Stimulated activated CD8-positive, alpha-beta memory T cell treated with anti-CD3 and anti-CD28 coated beads, Interleukin-4, amount 100 ng/mL, for 24 hours (primary cell): ENCODE measurements at regions not wholly inside any gene's neighbourhood (a gene's known extent, or its start where the extent isn't known, plus 50 kb on each side); places are given as distances from the start of the nearest gene placed in this dataset.

Experiments
- DNase-seq: peaks from one replicate; pipeline ENCODE4 v3.0.0-alpha.2; 2020; ENCODE audit warnings: low read depth

- no peak for DNase-seq
These were observed 161.7 kb downstream of the PLPP3 start for GRCh38 chr1:56417646-56418045.

- DNase-seq = no peak
These were observed 162.9 kb downstream of the PLPP3 start for GRCh38 chr1:56416495-56416894.

GRCh38 chr1:56415720-56416119 is 163.6 kb downstream of the PLPP3 start:
- DNase-seq = no peak

- no peak for DNase-seq
These were observed 164.1 kb downstream of the PLPP3 start for GRCh38 chr1:56415258-56415657.

- no peak for DNase-seq
These were observed 164.6 kb downstream of the PLPP3 start for GRCh38 chr1:56414728-56415224.

GRCh38 chr1:56413671-56414199 is 165.6 kb downstream of the PLPP3 start:
- no peak for DNase-seq

GRCh38 chr1:56411484-56412180 is 167.7 kb downstream of the PLPP3 start:
- DNase-seq = no peak

- DNase-seq = no peak
These were observed 168.3 kb downstream of the PLPP3 start for GRCh38 chr1:56411021-56411420.

- no peak for DNase-seq
These were observed 169.0 kb downstream of the PLPP3 start for GRCh38 chr1:56410405-56410804.

GRCh38 chr1:56409112-56409691 is 170.2 kb downstream of the PLPP3 start:
- no peak for DNase-seq

GRCh38 chr1:56406821-56407220 is 172.5 kb downstream of the PLPP3 start:
- DNase-seq = no peak

GRCh38 chr1:56404561-56405030 is 174.8 kb downstream of the PLPP3 start:
- no peak for DNase-seq

GRCh38 chr1:56404066-56404465 is 175.3 kb downstream of the PLPP3 start:
- no peak for DNase-seq

- no peak for DNase-seq
These were observed 176.0 kb downstream of the PLPP3 start for GRCh38 chr1:56403321-56403720.

GRCh38 chr1:56401191-56401590 is 178.2 kb downstream of the PLPP3 start:
- no peak for DNase-seq

GRCh38 chr1:56400526-56400925 is 178.8 kb downstream of the PLPP3 start:
- no peak for DNase-seq

GRCh38 chr1:56399795-56400194 is 179.6 kb downstream of the PLPP3 start:
- no peak for DNase-seq

GRCh38 chr1:56399326-56399725 is 180.0 kb downstream of the PLPP3 start:
- DNase-seq = no peak

GRCh38 chr1:56397811-56398231 is 181.5 kb downstream of the PLPP3 start:
- no peak for DNase-seq

GRCh38 chr1:56397409-56397808 is 182.0 kb downstream of the PLPP3 start:
- no peak for DNase-seq

GRCh38 chr1:56396581-56396980 is 182.8 kb downstream of the PLPP3 start:
- DNase-seq = no peak

GRCh38 chr1:56395776-56396175 is 183.6 kb downstream of the PLPP3 start:
- no peak for DNase-seq

GRCh38 chr1:56394298-56394697 is 185.1 kb downstream of the PLPP3 start:
- no peak for DNase-seq
